Duodenal mucosa (tissue), 2 donors: ENCODE measurements at regions not wholly inside any gene's neighbourhood (a gene's known extent, or its start where the extent isn't known, plus 50 kb on each side); places are given as distances from the start of the nearest gene placed in this dataset.

Experiments used
- H3K27ac ChIP-seq: one replicate; pipeline ENCODE4 v1.7.0; 2013; ENCODE audit warnings: low read depth, low read length
- H3K27me3 ChIP-seq, 2 donors: one replicate each; pipeline ENCODE4 v1.7.0; 2013; ENCODE audit warnings: low read length in 2 of 2, control low read depth in 1 of 2; ENCODE audit not compliant: insufficient read depth in 2 of 2, control insufficient read depth in 1 of 2
- H3K36me3 ChIP-seq, 2 donors: one replicate each; pipeline ENCODE4 v1.7.0; 2013; ENCODE audit warnings: low read length in 2 of 2, control low read depth in 1 of 2; ENCODE audit not compliant: insufficient read depth in 2 of 2, control insufficient read depth in 1 of 2
- H3K4me1 ChIP-seq, 2 donors: one replicate each; pipeline ENCODE4 v1.7.0; 2013; ENCODE audit warnings: low read length in 2 of 2, control low read depth in 1 of 2; ENCODE audit not compliant: insufficient read depth in 2 of 2, control insufficient read depth in 1 of 2
- H3K4me3 ChIP-seq, 2 donors: one replicate each; pipeline ENCODE4 v1.7.0; 2013; ENCODE audit warnings: low read length in 2 of 2, low read depth in 1 of 2
- H3K9ac ChIP-seq, 2 donors: one replicate each; pipeline ENCODE4 v1.7.0; 2013; ENCODE audit warnings: low read length in 2 of 2, low read depth in 1 of 2
- H3K9me3 ChIP-seq, 2 donors: one replicate each; pipeline ENCODE4 v1.7.0; 2013; ENCODE audit warnings: low read length in 2 of 2, control low read depth in 1 of 2; ENCODE audit not compliant: control insufficient read depth in 1 of 2

DNA sequence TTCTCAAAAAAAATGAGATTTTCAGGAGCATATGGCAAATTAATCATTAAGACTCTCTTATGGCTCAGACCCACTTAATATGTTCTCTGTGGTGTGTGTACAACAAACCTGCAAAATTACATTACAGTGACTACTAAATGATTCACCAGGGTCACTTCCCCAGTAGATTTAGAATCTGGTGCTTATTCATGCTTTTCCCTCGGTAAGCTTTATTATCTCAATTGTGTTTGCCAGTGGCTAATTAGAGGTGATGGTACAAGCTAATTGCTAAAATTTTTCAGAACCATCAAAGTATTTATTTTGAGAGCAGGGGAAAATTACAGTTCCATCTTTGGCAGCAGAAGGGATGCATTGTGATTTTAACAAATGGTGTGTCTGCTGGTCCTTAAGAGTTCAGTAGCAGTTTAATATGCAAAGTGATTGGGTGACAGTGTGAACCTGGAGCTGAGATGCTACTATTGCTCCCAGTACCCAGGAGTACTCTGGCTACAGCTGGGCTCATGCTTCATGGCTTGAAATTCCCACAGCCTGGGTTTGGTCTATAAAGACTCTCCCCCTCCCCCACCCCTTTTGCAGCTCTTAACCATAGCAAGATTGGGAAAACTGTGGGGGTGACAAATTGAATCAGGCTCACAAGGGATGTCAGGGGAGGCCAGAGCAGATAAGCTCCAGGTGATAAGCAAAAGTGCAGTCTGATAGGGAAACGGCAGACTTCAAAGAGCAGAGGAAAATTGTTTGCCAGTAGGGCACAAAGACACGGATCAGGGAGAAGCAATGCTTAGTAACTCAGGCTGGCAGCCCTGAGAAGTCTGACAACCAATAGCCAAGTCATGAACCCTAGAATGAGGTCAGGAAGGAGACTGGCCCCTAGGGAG, 92.8 kb upstream of the RAD23B start:
- no peak overlapping the region for H3K4me3 ChIP-seq
- H3K9ac ChIP-seq, result no peak overlapping the region
- H3K9me3 ChIP-seq, result no peaks in the 10 kb centered on the region
- H3K36me3 ChIP-seq, result no peaks in the 10 kb centered on the region
- H3K27ac ChIP-seq, result no peak overlapping the region
- H3K4me1 ChIP-seq, result peaks cover 4 to 6% of the 10 kb centered on the region in 2 donors
- H3K27me3 ChIP-seq, result no peaks in the 10 kb centered on the region

DNA sequence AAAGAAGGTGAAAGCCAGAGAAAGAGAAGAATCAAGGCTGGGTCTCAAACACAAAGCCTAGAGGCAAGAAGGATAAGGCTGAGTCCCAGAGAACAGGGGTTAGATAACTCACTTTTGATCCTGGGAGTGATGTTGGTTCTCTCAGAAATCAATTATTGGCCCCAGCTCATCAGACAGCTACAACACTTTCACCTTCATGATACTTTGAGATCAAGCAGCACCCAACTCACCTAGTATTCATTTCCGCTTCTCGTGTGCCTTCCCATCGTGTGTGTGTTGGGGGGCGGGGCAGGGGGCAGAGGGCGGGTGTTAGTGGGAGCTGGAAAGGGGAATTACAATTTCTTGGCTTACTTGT, 92.2 kb upstream of the RAD23B start:
- no peak overlapping the region for H3K9ac ChIP-seq
- H3K27me3 ChIP-seq, result no peaks in the 10 kb centered on the region
- H3K4me1 ChIP-seq, result peaks cover 4 to 6% of the 10 kb centered on the region in 2 donors
- H3K4me3 ChIP-seq, result no peak overlapping the region
- no peaks in the 10 kb centered on the region for H3K9me3 ChIP-seq
- H3K36me3 ChIP-seq, result no peaks in the 10 kb centered on the region
- H3K27ac ChIP-seq, result no peak overlapping the region

DNA sequence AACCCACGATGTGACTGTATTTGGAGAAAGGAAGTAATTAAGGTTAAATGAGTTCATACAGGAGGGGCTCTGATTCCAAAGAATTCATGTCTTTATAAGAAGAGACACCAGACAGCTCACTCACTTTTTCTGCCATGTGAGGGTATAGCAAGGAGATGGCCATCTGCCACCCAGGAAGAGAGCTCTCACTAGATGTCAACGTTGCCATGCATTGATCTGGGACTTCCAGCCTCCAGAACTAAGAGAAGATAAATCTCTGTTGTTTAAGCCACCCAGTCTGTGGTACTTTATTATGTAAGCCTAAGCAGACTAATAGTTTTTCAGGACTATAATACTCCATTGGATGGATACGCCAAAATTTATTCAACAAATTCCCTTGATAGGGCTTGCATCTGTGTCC, 89.8 kb upstream of the RAD23B start:
- H3K9ac ChIP-seq, result no peak overlapping the region
- H3K27ac ChIP-seq, result no peak overlapping the region
- H3K9me3 ChIP-seq, result no peaks in the 10 kb centered on the region
- no peaks in the 10 kb centered on the region for H3K27me3 ChIP-seq
- H3K36me3 ChIP-seq, result no peaks in the 10 kb centered on the region
- H3K4me1 ChIP-seq, result peaks cover 4 to 6% of the 10 kb centered on the region in 2 donors
- no peak overlapping the region for H3K4me3 ChIP-seq

DNA sequence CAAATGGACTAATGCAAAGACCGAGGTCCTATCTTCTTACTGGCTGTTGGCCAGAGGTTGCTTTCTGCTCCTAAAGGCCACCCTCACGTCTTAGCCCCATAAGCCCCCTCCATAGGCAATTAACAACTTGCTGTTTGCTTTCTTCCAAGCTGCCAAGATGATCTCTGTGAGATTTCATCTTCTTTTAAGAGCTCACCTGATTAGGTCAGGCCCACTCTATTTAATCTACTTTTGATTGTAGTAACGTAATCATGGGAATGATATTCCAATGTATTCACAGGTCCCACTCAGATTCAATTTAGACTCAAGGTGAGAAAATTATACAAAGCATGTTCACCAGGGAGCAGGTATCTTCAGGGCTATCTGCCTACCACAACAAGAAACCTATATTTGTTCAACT, 84.4 kb upstream of the RAD23B start:
- no peaks in the 10 kb centered on the region for H3K27me3 ChIP-seq
- no peak overlapping the region for H3K27ac ChIP-seq
- H3K9ac ChIP-seq, result no peak overlapping the region
- H3K36me3 ChIP-seq, result no peaks in the 10 kb centered on the region
- no peaks in the 10 kb centered on the region for H3K4me1 ChIP-seq
- H3K9me3 ChIP-seq, result peaks cover 0 to 4% of the 10 kb centered on the region in 2 donors
- H3K4me3 ChIP-seq, result no peak overlapping the region

DNA sequence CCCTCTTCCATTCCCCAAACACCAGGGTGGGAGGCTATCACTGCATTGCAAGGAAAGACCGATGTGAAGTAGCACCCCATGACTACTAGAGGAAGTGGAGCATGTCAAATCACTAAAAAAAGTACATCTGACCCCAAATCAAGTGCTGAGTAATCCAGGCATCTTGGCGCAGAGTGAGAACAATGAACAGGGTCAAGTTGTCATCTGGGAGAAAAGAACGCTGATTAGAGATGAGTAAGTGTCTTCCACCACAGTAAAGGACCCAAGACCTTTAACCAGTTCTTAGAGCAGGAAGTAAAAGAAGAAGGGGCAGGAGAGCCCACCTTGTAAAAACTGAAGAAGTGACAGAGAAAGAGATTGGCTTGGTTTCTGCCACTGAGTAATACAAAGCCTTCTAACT, 75.0 kb upstream of the RAD23B start:
- Histone ChIP-seq H3K27me3 (no peaks in the 10 kb centered on the region), H3K27ac (no peak overlapping the region), H3K36me3 (no peaks in the 10 kb centered on the region), H3K4me1 (no peaks in the 10 kb centered on the region), H3K9ac (no peak overlapping the region), H3K9me3 (peaks cover 0 to under 1% of the 10 kb centered on the region in 2 donors), H3K4me3 (no peak overlapping the region)

DNA sequence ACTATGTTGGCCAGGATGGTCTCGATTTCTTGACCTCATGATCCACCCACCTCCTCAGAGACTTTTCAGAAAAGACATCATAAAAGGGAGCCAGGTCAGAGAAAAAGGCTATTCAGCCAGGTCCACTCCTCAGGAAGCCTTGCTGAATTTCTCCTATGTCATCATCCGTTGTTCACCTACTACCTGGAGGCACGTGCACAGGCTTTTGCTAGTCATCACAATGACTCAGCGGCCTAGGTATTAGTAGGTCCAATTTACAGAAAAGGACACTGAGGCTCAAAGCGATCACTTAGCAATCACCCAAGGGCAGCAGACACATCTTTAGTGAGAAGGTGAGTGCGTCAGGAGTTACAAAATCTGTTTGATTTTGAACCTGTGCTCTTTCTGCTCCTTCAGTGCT, 72.3 kb upstream of the RAD23B start:
- no peak overlapping the region for H3K9ac ChIP-seq
- H3K9me3 ChIP-seq, result no peaks in the 10 kb centered on the region
- no peak overlapping the region for H3K4me3 ChIP-seq
- no peak overlapping the region for H3K27ac ChIP-seq
- H3K4me1 ChIP-seq, result no peaks in the 10 kb centered on the region
- no peaks in the 10 kb centered on the region for H3K27me3 ChIP-seq
- no peaks in the 10 kb centered on the region for H3K36me3 ChIP-seq

DNA sequence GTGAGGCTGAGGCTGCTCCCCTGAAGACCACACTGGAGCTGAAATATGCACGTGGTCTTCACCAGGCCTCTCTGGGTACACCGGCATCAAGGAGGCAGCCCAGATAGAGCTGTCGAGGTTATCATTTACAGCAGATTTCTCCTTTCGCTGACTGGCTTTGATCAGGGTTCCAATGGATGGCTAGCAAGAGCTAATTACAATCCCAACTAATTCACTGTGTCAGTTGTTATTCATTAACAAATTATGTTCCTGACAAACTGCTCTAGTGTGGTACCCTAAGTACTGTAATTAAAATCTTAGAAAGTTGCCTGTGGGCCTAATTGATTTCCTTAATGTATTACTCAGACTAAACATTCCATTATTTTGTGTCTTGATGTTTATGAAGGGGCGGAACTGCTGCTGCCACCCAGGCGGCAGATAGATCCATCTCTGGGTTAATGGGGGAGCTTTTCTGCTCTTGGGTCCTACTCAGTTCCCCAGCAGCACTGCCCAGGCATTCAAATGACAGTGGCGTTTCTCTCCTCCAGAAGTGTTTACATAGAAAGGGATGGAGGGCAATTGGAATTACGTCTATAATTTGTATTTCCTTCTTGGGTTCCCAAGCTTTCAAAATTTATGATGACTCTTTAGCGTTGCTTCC, 71.7 kb upstream of the RAD23B start:
- Histone ChIP-seq H3K27ac (no peak overlapping the region), H3K4me1 (no peaks in the 10 kb centered on the region), H3K9me3 (no peaks in the 10 kb centered on the region), H3K27me3 (no peaks in the 10 kb centered on the region), H3K9ac (no peak overlapping the region), H3K36me3 (no peaks in the 10 kb centered on the region), H3K4me3 (no peak overlapping the region)

DNA sequence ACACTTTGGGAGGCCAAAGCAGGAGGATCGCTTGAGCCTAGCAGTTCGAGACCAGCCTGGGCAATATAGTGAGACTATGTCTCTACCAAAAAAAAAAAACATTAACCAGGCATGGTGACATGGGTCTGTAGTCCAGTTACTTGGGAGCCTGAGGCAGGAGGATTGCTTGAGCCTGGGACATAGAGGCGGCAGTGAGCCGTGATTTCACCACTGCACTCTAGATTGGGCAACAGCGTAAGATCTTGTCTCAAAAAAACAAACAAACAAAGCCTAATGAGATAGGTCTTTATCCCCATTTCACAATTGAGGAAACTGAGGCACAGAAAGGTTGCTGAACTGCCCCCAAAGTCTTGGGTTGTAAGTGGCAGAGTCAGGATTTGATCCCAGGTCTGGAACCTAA, 70.5 kb upstream of the RAD23B start:
- H3K36me3 ChIP-seq, result no peaks in the 10 kb centered on the region
- H3K27me3 ChIP-seq, result no peaks in the 10 kb centered on the region
- H3K4me1 ChIP-seq, result no peaks in the 10 kb centered on the region
- H3K4me3 ChIP-seq, result no peak overlapping the region
- H3K9me3 ChIP-seq, result no peaks in the 10 kb centered on the region
- no peak overlapping the region for H3K27ac ChIP-seq
- no peak overlapping the region for H3K9ac ChIP-seq

DNA sequence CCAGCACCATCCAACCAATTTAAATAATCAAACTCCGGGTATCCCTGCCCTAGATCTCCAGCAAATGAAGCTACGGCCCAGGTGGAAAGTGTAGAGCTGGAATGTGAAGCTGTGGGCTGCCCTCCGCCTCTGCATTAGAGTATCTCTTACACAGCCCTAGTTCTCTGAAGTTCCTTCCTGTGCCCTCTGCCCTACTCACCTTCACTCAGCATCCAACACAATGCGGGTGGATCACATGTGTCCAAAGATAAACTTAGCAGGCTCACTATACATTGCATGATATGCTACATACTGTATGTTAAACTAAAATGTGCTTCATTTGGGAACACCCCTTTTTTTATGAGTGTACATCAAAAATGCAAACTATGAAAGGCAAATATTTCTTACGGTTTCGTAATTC, 70.0 kb upstream of the RAD23B start:
- Histone ChIP-seq H3K27ac (no peak overlapping the region), H3K27me3 (no peaks in the 10 kb centered on the region), H3K9ac (no peak overlapping the region), H3K4me1 (no peaks in the 10 kb centered on the region), H3K4me3 (no peak overlapping the region), H3K36me3 (no peaks in the 10 kb centered on the region), H3K9me3 (no peaks in the 10 kb centered on the region)

DNA sequence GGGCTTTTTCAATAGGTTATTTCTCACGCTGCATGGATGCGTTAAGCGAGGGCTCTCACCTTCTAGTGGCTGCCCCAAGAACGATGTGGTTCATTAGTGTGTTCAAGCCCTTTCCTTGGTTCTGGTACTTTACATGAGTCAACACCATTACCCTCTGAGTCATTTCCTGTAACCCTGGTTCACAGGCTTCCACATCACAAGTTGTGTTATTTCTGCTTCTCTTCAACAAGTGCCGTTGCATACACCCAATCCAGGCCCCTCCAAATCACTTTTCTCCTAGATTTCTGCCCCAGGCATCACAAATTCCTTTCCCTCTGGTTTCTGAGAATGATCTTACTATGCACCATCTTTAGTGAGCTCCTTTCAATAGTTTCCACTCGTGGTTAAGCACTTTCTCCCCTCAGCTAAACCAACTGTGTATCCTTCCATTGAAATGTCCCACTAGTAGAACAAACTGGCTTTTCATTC, 69.5 kb upstream of the RAD23B start:
- Histone ChIP-seq H3K27me3 (no peaks in the 10 kb centered on the region), H3K9ac (no peak overlapping the region), H3K4me3 (no peak overlapping the region), H3K9me3 (no peaks in the 10 kb centered on the region), H3K27ac (no peak overlapping the region), H3K36me3 (no peaks in the 10 kb centered on the region), H3K4me1 (no peaks in the 10 kb centered on the region)
